Mononuclear cell (primary cell): ENCODE measurements at regions not wholly inside any gene's neighbourhood (a gene's known extent, or its start where the extent isn't known, plus 50 kb on each side); places are given as distances from the start of the nearest gene placed in this dataset.

ENCODE experiments used
- H3K27me3 ChIP-seq: 2 replicates; pipeline ENCODE4 v1.6.0; 2011; ENCODE audit warnings: low read length, control low read depth; ENCODE audit not compliant: insufficient read depth
- H3K4me1 ChIP-seq: 2 replicates; pipeline ENCODE4 v1.5.1; 2011; ENCODE audit warnings: mild to moderate bottlenecking, low read length, control low read depth; ENCODE audit not compliant: insufficient read depth
- H3K4me3 ChIP-seq: 2 replicates; pipeline ENCODE4 v1.5.1; 2011; ENCODE audit warnings: mild to moderate bottlenecking, low read length, moderate library complexity
- H3K9me3 ChIP-seq: 2 replicates; pipeline ENCODE4 v1.5.1; 2011; ENCODE audit warnings: low read depth, mild to moderate bottlenecking, control low read depth, low read length

DNA sequence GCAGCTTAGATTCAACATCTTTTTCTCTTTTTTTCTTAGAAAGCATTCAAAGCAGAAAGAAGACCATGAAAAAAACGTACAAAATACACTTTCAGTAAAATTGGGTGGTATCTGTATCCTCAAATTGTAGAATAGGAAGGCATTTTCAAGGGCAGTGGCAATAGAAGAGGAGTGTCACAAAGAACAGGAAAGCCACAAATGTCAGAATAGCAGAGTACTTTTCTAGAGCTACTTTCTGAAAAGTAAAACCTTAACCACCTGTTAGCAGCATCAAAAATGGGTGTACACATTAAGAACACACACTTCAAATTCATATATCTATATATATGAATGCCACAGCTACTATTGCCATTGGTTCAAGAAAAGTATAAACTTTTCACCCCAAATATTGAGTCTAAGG is 412.1 kb upstream of the DCN start:
- H3K4me1 ChIP-seq: no peaks in the 10 kb centered on the region
- no peaks in the 10 kb centered on the region for H3K9me3 ChIP-seq
- no peak overlapping the region for H3K4me3 ChIP-seq
- no peaks in the 10 kb centered on the region for H3K27me3 ChIP-seq

DNA sequence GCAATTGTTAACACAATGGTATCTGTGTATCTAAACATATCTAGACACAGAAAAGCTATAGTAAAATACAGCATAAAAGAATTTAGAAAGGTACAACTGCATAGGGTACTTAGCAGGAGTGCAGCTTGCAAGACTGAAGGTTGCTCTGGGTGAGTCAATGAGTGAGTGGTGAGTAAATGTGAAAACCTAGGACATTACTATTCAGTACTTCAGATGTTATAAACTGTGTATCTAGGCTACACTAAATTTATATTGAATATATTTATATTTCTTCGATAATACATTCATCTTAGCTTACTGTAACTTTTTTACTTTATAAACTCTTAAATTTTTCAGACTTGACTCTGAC is 409.0 kb upstream of the DCN start:
- no peaks in the 10 kb centered on the region for H3K27me3 ChIP-seq
- H3K4me1 ChIP-seq: no peaks in the 10 kb centered on the region
- no peak overlapping the region for H3K4me3 ChIP-seq
- H3K9me3 ChIP-seq: no peaks in the 10 kb centered on the region

DNA sequence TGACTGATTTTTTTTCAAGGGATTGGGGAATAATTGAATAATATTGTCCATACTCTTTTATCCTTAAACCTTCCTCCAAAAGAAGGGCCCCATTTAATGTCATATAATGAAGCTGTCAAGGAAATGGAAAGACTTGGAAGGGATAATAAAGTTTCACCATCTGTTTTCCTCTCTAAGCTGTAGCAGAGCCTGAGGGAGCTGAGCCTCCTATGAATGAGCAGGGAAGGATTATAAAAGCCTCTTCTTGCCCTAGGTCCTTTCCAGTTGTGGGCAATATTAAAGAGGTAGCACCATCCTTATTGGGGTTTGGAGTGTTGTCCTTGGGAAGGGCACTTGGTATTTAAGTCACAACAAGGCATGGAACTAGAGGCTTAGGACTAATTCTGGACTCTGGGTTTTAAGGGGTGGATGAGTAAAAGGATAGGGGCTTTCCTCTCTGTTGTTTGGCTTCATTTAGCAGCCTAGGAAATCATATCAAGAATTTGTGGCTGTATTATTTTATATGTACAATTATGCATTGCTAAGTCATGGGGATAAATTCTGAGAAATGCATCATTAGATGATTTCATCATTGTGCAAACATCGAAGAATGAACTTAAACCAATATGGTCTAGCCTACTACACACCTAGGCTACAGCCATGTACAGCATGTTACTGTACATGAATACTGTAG is 408.5 kb upstream of the DCN start:
- Histone ChIP-seq H3K9me3 (no peaks in the 10 kb centered on the region), H3K27me3 (no peaks in the 10 kb centered on the region), H3K4me3 (no peak overlapping the region), H3K4me1 (no peaks in the 10 kb centered on the region)

DNA sequence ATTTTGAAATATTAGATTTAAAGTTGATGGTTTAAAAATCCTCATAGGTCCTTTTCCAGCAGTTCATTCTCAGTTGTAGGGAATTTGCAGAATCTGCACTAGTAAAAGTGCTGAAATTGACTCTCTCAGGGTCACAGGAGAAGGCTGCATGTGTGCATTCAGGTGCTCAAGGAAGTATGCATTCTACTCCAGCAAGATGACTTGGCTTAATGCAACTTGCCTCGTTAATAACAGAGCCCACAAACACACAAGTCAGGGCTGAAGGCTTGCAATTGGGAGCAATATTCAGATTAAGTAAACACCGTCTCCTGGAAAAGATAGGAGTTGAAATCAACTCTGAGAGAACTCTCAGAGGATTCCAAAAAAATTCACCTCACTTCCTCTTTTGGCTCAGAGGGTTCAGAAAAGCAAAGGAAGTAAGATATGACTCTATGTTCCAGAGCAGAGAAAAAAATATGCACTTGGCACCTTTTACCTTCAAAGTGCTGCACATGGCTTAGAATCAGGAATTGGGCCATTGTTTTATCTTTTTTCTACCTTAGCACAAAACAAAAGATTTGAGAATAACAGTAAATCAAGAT is 406.3 kb upstream of the DCN start:
- H3K27me3 ChIP-seq: no peaks in the 10 kb centered on the region
- no peaks in the 10 kb centered on the region for H3K9me3 ChIP-seq
- no peak overlapping the region for H3K4me3 ChIP-seq
- H3K4me1 ChIP-seq: no peaks in the 10 kb centered on the region

DNA sequence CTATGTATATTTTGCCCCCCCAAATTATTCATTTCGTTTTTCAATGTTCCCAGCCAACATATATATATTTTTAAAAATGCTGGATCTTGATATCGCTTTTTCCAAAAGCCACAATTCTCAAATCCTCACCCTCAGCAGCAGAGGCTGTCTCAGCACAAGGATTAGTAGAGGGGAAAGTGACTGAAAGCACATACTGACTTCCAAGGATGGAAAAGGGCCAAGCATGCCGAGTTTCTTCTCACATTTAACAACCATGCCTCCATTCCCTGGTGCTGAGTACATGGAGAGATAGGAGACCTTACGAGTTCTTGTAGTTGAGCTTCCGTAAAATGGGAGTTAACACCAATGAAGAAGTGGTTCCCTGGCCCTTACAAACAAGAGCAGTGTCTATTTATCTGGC is 403.4 kb upstream of the DCN start:
- H3K9me3 ChIP-seq: no peaks in the 10 kb centered on the region

DNA sequence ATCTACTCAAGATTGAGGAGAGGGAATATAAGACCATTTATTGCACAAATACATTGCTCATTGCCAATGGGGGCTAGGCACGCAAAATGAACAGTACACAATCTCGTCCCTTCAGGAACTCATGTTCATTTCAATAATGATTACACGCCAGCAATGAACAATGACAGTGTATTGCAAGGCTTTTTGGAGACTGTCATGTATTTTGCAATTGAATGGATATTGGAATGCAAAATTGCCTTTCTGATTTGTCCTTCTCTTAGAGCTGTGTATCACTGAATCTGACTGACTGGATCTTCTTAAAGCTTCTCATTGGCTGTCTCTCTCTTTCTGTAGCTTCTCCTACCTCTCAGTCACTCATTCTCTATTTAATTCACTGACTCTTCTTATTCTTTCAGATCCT is 400.2 kb upstream of the DCN start:
- no peak overlapping the region for H3K4me3 ChIP-seq
- no peaks in the 10 kb centered on the region for H3K27me3 ChIP-seq
- H3K9me3 ChIP-seq: no peaks in the 10 kb centered on the region
- no peaks in the 10 kb centered on the region for H3K4me1 ChIP-seq

More for the DNA sequence above, 403.4 kb upstream of the DCN start:
- H3K4me1 ChIP-seq: no peaks in the 10 kb centered on the region
- H3K4me3 ChIP-seq: no peak overlapping the region
- no peaks in the 10 kb centered on the region for H3K27me3 ChIP-seq

DNA sequence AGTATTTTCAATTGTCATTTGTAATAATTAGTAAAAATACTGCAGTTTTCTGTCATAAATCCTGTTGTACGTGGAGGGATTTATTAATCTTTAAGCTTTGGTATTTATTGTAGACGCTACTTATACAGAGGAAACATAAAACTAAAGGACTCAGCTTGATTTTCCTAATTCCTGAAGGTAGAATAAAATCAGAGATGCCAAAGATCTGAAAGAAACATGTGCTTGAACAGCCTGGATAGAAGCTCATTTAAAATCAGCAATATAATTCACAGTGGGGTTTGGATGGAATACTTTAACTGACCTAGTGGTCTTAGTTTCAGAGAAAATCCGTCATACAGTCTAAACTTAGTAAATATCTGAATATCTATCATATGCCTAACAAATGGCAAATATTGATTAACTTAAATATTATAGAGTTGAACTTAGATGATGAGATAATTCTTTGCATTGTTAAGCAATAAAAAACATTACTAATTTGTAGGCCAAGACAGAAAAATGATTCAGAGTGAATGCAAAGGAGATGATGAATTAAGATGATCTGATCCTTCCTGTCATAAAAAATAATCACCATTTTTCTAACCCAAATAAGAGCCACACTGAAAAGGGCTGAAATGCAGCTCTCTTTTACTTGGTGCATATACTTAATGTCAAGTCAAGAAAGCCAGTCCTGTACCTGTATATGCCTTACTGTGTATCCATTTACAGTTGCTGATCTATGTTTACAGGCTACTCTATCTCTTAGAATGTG is 397.1 kb upstream of the DCN start:
- no peaks in the 10 kb centered on the region for H3K9me3 ChIP-seq
- no peak overlapping the region for H3K4me3 ChIP-seq
- H3K4me1 ChIP-seq: no peaks in the 10 kb centered on the region
- no peaks in the 10 kb centered on the region for H3K27me3 ChIP-seq

DNA sequence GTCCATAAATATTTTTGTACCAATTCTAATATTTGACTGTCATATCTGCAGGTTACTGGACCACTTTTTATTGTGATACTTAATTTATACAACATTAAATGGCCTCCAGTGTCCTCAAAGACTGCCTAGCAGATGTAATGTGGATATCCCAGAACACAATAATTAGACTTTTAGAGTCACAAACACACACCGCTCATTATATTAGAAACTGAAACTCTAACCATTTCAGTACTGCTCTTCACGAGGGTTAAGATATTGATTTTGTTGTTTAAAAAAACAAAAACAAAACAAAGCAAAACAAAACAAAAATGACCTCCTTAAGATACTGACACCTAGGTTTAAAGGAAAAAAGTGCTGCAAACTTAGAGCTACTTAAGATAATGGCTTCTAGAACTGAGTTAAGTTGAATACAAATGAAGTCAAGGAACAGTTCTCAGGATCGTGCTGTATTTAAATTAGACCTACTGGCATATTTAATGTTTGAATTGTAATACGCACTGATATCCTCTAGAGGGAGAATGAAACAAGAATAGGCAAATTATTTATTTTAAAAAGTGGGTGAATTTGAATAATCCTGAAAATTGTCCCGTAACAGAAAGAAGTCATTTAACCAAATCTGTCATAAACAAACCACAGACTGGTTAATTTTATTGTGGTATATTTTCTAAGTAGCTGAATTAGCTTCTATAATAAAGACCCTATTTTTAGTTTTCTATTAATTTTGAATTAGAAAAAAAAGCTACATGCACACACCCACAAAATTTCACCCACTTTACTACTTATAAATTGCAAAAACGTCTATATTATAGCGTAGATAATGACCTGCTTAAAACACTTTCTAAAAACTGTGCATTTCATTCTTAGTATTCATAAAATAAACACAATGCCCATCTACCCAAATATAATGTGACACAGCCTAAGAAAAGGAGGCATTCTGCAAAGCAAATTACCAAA is 395.2 kb upstream of the DCN start:
- Histone ChIP-seq H3K4me1 (no peaks in the 10 kb centered on the region), H3K9me3 (no peaks in the 10 kb centered on the region), H3K4me3 (no peak overlapping the region), H3K27me3 (no peaks in the 10 kb centered on the region)

DNA sequence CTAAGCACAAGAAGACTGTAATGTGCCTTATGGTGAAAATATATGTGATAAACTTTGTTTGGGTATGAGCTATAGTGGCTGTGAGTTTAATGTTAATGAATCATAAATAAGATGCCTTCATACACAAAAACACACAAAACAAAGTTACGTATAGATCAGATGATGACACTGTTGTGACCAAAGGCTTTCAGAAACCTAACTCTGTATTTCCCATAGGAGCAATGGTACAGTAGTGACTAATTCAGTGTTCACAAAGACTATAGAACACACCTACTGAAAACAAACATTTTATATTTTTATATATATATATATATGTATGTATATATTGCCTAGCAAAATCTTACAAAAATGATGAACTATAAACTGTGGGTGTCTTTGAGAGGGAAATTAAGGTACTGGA is 393.8 kb upstream of the DCN start:
- no peaks in the 10 kb centered on the region for H3K9me3 ChIP-seq
- no peak overlapping the region for H3K4me3 ChIP-seq
- no peaks in the 10 kb centered on the region for H3K27me3 ChIP-seq
- H3K4me1 ChIP-seq: no peaks in the 10 kb centered on the region

DNA sequence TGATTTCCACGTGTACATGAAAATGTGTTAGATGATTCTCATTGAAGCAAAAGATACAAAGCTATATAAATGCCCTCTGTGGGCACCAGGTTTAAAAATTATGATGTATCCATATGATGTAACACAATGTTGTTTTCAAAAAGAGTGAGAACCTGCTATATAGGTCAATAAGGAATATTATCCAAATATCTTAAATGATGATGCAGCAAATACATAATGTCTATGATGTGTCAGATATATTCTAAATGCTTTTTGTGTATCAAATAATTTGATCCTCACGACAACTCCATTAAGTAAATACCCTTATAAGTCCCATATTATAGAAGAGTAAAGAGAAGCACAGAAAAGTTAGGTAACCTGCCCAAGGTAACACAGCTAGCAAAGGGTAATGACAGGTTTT is 393.0 kb upstream of the DCN start:
- H3K4me1 ChIP-seq: no peaks in the 10 kb centered on the region
- no peaks in the 10 kb centered on the region for H3K9me3 ChIP-seq
- H3K4me3 ChIP-seq: no peak overlapping the region
- H3K27me3 ChIP-seq: no peaks in the 10 kb centered on the region

DNA sequence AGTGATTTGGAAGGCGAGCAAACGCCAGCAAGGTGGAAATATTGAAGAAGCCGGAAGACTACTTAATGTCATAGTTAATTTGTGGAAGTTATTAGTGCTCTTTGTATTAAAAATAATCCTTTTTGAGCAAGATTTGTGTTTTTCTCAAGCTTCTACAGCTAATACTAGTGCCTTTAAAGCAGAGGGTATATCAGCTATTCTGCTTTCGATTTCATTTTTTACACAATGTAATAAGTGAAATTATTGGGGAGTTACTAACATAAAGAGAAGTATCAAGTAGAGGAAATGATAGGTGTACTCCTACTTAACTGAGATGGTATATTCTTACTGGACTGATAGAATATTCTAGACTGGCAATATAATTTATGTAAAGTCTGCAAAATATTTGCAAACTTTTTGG is 392.4 kb upstream of the DCN start:
- no peaks in the 10 kb centered on the region for H3K9me3 ChIP-seq
- no peaks in the 10 kb centered on the region for H3K27me3 ChIP-seq
- no peaks in the 10 kb centered on the region for H3K4me1 ChIP-seq
- no peak overlapping the region for H3K4me3 ChIP-seq

DNA sequence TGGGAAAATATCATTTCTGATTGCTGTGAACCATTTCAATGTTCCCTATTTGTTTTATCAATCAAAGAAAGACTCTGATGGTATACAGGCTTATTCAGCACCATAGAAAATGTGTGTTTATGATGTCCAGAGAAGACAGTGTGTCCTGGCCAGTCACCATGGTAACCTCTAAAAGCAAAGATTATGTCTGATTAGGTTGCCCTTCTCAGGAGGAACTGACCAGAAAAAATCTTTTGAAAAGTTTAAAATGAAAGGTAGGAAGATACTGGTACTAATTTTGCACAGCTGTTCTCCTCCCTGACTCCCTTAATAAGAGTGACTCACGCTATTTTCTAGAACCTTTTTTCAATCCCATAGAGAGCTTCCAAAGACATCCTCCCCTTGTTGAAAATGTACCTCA is 391.8 kb upstream of the DCN start:
- Histone ChIP-seq H3K9me3 (no peaks in the 10 kb centered on the region), H3K27me3 (no peaks in the 10 kb centered on the region), H3K4me1 (no peaks in the 10 kb centered on the region), H3K4me3 (no peak overlapping the region)

DNA sequence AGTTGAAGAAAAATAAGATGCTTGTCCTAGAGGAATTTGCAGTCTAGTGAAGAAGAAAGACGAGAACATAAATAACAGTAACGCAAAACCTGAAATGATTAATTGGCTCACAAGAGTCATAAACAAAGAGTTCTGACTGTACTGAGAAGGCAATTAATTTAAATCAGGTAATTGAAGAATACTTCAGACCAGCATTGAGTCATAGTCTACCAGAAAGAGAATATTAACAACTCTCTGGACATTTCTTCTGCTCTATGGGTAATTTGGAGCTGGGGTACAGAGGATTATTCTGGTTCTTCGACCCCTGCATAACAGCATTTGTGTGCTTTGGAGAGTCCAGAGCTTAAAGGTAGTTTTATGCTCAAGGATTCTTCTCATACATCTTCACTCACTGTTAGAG is 390.3 kb upstream of the DCN start:
- Histone ChIP-seq H3K9me3 (no peaks in the 10 kb centered on the region), H3K27me3 (no peaks in the 10 kb centered on the region), H3K4me3 (no peak overlapping the region), H3K4me1 (no peaks in the 10 kb centered on the region)

DNA sequence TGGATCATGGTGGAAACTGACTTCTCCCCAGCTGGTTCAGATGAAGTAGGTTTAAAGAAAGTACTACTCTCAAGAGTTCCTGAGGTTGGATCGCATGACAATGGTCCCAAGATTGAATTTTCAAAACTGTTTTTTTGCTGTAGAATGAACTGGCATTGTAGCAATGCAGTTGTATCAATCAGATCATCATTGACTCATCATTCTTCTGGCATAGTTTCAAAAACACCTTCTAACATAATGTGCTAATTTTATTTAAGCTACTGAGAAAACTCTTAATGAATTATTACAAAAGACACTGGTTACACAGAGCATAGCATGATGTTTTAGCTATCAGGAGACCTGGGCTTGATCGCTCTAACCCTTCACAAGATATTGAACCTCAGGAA is 384.5 kb upstream of the DCN start:
- no peaks in the 10 kb centered on the region for H3K4me1 ChIP-seq
- no peaks in the 10 kb centered on the region for H3K9me3 ChIP-seq
- H3K27me3 ChIP-seq: no peaks in the 10 kb centered on the region
- no peak overlapping the region for H3K4me3 ChIP-seq
